ENCODE measurements at regions not wholly inside any gene's neighbourhood (a gene's known extent, or its start where the extent isn't known, plus 50 kb on each side); places are given as distances from the start of the nearest gene placed in this dataset.

DNA sequence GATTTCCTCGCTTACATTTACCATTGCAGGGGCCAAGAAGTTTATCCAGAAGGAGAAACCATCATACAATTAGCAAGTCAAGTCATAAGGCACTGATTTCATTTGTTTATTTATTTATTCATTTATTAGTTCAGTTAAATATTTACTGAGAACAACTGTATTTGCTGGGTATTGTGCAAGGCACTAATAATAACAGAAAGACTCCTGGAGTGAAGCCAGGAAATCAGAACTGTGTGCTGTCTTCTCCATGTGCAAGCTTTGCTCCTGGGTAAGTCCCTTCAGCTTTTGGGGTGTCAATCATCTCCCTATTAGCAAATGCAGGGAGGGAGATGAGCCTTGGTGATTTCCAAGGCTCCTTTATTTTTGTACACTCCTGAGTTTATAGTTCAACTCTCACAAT, 341.6 kb upstream of the MEIS1 start:
- no peak for DNase-seq

DNA sequence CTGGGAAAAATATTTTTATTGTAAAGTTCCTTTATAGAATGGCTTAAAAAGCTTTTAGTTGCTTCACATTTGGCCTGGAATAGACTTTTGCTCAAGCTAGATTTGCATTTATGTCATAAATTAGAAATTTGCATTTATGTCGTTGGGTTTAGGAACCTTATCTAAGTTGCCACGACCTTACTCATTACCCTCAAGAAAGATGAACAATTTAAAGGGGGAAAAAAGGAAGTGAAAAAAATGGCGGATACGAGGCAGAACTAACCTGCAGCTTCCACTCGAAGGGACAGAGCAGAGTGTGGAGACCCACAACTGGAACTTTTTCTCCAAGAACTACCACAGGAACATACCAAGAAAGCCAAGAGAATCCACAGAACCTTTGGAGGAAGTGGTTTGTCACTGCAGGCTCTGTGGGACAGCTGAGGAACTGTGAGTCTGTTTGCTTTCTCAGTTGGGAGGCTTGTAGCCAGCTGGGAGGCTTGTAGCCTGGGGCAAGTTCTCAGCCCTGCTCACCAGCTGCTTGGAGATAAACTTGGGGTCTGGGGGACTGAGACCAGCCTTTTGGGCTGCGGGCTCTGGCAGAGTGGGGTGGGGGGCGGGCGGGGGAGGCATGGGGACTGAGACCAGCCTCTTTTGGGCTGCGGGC, 349.9 kb upstream of the MEIS1 start:
- no peak for DNase-seq

DNA sequence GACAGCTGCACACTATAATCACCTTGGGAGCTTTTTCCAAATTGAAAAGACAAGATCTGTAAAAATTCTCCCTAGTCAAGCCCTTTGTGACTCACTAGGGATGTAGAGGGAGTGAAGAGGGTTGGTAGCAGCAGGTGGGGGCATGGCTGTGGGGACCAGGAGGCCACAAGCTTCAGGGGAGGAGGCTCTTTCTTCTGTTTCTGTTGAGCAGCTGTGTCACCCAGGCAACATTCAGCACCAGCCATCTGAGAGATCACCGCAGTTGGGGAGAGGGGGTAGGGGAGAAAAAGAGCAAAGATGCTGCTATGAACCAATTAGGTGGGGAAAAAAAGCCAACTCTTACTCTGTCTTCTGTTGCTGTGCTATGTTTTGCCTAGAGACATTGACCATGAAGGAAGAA, 352.3 kb upstream of the MEIS1 start:
- no peak for DNase-seq

DNA sequence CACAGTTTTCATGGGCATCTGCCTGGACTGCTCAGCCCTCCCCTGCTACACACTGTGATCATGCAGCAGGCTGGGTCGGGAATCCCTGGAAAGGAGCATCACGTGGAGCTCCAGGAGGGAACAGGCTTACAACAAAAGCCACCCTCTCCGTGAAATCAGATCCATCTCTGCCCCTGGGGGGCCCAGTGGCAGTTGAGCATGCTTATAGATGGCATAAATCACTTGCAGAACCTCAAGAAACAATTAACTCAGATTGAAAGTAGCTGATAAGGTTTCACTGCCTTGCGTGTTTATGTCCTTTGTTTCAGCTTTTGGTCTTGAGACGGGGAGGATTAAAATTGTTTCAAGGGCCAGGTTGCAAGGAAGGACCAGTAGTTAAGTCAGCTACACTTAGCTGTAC, 354.8 kb upstream of the MEIS1 start:
- no peak for DNase-seq

DNA sequence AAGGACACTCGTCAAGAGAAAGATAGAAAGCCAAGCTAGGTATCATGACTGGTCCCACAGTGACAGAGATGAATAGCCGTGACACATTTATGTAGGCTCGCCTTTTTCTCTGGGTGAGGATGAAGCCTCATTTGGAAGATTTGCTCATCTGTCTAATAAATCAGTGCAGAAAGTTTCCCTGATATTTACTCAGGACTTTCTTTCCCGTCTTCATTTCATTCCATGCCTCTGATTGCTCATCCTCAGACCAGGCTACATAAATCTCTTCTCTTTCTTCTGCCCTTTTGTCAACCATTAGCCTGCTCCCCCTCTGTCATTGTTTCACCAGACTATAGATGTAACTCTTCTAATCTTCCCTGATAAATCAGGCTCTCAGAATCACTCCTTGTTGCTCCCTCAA, 361.8 kb upstream of the MEIS1 start:
- no peak for DNase-seq

DNA sequence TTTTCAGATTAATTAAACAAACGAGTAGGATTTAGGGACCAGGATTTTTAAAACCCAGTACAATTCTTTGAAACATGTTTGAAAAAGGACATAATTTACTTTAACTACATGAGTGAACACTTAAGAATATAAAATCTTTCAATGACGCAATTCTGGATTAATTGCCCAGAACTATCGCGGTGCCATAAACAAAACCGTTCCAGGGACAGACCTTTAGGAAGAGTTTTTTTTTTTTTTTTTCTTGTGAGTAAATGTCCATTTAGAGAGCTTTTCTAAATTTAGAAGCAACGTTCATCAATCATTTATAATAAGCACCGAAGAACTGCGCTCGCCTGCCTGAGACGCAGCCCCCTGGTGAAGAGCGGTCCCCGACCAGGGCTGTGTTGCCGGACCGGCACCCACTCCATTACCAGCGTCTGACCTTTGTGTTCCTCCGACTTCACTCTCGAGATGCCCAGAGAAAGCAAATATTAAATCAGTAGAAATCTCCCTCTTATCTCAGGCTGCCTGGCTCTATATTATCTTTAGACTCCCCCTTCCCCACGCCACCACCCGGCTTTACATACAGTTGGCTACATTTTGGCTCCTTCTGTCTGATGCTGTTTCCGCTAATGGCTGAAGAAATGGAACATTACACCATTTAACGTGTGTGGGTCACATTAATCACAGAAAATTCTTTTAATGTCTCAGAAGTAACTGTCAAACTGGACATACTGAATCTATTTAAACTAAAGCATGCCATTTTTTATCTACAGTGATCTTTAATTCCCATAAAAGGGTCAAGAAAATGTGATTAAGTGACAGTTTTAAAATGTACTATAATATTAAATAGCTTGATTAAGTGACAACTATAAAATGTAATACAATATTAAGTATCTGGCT, 364.0 kb upstream of the MEIS1 start:
- no peak for DNase-seq

DNA sequence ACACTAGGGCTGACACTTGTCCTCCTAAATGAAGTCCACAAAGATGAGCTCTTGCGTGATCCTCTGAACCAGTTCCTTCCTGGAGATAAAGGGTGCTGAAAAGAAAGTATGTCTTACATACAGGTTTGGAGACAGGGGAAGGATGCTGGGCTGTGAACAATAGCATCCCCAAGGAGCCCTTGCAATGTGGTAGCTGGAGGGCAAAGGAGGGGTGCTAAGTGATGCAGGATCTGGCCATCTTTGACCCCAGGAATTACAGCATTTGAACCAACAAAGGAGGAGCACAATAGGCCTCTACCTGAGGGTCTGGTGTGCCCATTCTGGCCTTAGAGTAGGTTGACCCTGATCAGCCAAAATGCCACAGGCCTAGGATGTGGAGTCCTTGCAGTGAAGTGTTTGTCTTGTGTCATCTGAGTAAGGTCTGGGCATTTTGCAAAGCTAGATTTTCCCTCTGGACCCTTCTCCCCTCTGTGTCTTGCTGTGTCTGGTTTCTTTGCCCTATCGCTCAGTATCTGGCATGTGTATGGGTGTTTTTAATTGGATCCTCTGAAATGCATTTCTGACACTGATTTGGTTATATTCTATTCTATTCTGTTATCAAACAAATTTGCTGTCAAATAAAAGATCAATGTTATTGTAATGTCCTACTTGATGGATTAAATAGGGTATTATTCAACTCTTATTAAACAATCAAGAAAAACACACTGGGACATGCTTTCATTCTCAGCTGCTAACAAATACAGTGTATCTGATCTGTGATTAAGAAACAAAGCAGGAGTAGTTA, 364.8 kb upstream of the MEIS1 start:
- no peak for DNase-seq

DNA sequence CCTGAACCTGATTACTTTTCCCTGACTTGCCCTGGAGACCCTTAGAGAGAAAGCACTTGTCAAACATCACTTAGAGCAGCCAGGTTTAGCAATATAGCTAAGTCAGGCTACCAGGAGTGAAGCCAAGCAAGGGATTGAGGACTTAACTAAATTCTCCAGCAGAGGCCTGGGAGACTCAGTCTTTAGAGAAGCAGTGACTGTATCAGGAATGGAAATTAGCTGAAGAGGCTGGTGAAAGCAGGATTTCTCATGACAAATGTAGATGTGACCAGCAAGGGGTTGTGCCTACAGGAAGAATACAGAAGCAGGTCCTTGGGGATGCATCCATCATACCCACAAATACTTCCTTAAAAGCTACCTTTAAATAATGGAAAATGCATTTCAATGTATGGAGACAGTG, 368.9 kb upstream of the MEIS1 start:
- DNase-seq, result no peak

DNA sequence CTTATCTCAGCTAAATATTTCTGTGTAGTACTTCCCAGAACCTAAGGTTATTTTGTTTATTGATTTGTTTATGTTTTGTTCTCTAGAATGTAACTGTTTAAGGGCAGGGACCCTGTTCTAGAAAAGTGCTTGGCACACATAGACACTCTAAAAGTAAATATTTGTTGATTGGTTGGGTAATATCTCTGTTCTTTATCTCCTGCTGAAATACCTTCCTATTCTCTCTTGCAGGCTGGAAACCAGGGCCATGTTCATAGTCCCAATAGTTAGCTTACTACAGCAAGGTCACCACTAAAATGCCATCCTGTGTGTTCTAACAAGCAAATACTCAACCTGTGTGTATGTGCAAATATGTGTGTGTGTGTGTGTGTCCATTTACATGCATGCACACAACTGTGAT, 375.6 kb upstream of the MEIS1 start:
- DNase-seq, result no peak

DNA sequence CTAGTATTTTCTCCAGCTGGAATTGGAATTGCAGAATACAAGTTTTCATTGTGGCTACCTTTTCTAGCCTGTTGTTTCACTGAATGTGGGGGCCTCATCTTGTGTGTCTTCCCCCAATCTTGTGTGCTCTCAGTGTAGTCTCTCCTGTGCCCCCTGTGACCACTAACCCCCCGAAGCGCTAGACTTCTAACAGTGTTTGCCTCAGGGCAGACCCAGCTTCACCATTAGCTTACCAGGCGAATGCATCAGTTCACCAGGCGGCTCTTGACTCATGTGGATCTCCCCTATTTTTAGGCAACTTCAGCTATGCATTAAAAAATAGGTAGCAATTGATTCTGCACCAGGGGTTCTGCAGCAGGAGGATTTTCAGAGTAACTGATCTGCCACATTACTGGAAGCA, 376.2 kb upstream of the MEIS1 start:
- DNase-seq, result no peak

DNA sequence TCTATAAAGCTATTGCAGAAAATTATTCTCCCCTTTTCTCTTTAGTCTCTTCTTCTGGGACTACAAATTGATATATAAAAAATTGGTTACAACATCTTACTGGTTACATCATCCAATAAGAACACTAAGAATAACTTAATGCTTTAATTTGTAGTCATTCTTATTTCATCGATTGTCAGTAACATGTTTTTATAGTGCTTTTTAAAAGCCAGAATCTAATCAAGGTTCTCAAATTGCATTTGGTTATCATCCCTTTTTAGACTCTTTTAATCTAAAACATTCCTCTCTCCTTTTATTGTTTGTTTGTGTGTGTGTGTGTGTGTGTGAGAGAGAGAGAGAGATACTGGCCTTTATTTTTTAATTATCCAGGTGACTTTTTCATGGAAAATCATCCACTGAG, 377.1 kb upstream of the MEIS1 start:
- no peak for DNase-seq

DNA sequence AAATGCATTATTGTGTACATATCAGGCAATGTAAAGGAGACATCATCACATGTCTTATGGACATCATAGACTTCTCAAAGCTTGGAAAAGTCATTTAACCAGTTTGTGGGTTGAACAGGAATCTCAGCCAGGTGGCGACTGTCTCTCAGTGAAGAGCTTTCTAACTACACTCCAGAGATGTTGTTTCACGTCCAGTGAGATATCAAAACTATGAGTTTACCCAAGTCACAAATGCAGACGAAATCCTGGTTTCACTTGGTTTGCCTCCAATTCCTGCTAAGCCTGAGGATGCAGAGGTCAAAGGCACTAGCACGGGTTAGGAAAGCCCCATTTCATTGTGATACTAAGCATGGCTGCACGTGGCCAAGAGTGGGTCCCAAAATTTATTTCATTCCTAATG, 384.5 kb upstream of the MEIS1 start:
- DNase-seq, result no peak

DNA sequence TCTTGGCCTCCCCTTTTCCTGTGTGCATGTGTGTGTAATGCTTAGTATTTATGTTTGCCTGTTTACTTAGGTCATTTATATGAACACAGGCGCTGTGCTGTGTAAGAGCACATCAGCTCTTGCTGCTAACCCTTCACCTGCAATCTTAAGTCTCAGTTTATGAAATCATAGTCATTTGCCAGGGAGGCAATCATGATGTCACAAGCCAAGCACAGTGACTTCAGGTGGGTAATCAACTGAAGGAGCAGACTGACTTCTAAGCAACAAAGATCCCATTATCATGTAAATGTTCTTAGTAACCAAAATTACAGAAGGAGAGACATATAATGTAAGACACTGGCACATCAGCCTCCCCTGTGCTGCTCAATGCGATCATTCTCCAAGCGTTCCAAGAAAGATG, 386.3 kb upstream of the MEIS1 start:
- DNase-seq, result no peak

DNA sequence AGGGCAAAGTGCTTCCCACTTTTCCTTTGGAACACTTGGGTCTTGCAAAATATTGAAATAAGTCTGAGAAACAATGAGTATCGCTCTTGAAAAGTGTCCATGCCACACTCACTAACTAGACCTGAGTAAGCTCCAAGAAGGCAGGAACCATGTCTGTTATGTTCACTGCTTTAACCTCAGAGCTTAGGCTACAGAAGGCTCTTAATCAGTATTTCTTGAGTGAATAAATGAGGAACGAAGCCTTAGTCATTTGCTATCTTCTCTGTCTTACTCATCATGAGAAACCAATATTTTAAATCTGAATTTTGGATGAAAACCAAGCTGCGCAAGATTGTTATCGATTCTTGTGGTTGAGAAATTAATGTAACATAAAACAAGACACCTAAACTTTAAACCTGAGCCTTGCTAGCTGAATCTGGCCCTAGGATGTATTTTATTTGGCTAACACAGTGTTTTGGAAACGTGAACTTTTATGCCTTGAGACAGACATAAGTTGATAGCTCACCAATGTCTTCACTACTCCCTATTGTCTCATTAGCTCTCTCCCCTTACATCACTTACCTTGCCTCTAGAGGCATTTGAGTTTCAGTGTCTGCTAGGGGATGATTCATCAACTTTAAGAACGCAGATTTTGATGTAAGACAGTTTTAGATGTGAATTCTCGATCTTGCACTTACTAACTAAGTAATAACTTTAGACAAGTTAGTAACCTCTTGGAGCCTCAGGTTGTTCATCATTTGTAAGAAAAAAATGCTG, 392.8 kb upstream of the MEIS1 start:
- DNase-seq, result peak; percentile 11

DNA sequence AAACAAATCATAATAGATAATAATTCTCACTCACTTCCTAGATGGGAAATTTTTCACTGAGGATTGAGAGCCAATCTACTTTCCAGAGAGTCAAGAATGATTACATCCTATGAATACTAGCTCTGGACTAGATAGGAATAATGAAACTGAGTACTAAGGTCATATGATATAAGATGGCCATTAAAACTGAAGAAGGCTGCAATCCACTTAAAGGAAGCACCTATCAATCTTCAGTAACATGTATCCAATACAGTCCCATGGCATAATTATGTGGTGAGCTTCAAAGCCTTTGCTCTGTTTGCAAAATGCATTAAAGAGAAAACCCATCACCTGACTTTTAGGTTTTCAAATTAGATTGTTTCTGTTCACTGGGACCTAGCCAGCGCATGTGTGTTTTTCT, 398.0 kb upstream of the MEIS1 start:
- no peak for DNase-seq

DNA sequence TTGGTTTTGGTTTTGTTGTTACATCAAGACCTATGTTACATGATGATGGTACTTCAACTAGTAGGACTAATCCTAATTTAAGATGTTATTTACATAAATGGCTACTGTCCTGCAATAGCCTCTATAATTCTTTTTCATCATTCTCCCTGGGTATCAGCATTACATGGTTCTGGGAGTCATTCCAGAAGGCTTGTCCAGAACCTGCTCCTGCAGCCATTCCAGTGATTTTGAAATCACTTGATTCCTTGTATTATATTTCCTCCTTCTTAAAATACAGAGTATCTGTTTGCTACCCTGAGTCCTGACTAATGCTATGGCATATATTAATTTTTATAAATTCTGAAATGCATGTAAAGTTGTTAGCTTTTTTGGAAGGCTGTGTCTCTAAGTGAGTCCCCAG, 400.5 kb upstream of the MEIS1 start:
- DNase-seq, result no peak

DNA sequence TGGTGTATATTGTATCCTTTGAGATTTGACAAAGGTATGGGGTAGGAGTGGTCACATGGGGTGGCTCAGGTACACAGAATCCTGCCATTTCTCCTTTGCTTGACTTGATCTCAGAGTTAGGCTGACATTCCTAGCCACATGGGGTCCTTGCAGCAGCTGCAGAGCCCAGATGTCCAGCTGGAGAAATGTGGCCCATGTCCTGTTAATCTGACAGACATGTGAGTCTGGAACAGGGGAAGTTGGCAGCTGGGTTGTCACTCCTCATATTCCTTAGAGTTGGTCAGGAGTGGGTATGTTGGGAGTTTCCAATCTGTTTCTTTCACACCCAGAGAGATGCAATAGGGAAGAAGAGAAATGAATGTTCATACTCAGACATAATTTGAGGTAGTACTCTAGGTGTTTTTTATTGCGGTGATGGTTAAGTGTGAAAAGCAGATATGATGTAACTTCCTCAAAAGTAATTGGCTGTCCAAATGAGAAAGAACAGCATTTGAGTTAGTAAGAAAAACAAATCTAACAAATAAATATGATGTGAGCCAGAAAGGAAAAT, 402.6 kb upstream of the MEIS1 start:
- no peak for DNase-seq

DNA sequence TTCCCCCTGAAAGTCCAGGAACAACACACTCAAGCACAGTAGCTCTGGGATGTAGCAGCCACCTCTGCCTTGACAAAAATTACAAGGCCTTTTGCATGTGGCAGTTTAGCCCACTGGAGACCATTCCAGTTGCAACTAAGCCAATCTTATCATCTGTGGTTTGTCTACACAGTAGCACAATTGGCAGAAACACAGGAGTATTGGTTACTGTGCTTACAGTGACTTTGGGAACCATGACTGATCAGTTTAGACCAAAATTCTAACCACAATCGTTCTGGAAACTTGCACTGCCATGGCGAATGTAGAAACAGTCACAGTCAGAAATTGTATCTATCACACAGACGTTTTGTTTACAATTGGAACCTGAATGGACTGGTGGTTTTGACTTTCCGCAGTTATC, 403.7 kb upstream of the MEIS1 start:
- no peak for DNase-seq

DNA sequence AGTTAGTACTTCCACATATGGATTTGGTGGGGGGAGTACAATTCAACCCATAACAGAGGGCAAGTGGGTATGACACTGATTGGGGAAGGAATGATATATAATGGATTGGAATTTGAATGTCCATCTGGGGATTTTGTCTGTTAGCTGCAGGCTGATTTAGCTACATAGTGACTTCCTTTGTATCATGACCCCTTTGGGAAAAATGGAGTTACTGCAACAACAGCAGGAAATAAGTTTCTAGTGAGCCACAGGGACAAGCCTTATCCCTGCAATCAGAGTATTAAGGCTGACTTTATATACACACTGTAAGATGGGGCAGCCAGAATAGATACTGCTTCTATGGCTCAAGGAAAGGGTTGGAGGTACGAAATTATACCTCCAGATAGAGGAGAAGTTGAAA, 404.4 kb upstream of the MEIS1 start:
- no peak for DNase-seq

DNA sequence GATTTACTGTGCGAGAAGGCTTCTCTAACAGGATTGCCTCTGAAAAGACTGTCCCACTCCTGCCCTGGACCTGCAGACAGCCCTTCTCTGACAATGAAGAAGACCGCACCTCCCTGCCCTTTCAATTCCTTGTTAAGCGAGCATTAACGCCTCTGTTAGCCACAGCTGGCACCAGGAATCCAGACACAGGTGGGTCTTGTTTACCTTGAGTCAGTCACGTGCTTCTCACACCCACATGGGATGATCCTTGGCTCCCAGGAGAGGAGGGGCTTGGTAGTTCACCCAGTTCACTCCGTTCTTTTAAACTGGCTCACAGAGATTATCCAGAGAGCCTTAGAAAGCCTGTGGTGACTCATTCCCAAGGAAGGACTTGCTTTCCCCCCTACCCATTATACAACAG, 410.5 kb upstream of the MEIS1 start:
- DNase-seq, result no peak

DNA sequence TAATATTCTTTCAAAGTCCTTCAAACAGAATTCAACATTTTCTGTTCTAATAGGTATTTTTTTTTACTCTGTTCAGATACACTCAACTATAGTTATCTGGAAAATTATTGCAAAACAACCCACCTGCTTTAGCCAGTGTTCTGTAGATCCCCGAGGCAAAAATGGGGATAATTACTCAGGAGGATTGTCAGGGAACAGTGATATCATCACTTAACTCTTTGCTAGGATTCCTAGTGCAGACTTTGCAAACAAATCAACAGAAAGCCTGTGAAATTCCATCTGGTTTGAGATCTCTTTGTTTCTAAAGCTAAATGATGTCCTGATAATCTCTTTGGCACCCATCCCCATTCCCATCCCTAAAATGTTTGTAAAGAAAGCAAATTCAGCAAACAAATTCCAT, 413.6 kb upstream of the MEIS1 start:
- no peak for DNase-seq

DNA sequence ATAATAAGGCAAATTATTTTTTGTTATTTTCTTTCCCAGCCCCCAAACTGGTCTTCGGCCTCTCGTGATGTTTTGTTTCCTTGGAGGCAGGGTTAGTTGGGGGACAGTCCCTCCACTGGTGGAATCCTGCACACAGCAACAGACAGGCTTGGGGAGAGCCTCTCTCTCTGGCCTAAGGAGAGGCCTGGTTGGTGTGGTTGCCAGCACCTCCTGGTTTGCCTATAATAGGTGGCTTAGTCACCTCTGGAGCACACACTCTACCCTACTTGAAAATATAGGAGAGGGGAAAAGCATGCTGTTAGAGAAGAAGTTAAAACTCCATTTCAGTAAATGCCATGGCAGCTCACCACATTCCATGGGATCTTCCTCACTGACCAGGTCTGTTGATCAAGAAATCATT, 417.2 kb upstream of the MEIS1 start:
- DNase-seq, result no peak

DNA sequence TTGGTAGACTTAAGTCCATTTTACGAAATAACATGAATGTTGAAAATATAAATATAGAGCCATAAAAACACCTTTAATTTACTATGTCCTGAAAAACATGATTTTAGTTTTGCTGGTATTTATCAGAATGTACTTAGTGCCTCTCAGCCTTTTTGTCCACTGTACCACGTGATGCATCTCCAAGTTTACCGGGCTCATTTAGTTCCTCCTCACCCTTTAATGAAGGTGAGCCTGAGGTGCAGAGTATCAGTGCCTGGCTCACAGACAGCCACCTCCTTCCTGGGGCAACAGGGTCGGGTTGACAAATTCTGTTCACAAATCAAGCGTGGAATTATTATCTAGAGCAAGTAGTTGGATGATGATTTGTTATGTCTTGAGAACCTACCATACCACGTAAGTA, 420.5 kb upstream of the MEIS1 start:
- DNase-seq, result no peak
